HL-60 (cell line): ENCODE measurements at regions not wholly inside any gene's neighbourhood (a gene's known extent, or its start where the extent isn't known, plus 50 kb on each side); places are given as distances from the start of the nearest gene placed in this dataset.

Experiments used
- CTCF ChIP-seq: IDR thresholded peaks from one replicate; pipeline ENCODE4 v1.5.1; 2011; ENCODE audit warnings: low read length, control low read depth, inconsistent platforms; ENCODE audit not compliant: insufficient read depth
- POLR2AphosphoS5 ChIP-seq: IDR thresholded peaks from 2 replicates; pipeline ENCODE4 v1.6.1; 2012; ENCODE audit warnings: low read depth

DNA sequence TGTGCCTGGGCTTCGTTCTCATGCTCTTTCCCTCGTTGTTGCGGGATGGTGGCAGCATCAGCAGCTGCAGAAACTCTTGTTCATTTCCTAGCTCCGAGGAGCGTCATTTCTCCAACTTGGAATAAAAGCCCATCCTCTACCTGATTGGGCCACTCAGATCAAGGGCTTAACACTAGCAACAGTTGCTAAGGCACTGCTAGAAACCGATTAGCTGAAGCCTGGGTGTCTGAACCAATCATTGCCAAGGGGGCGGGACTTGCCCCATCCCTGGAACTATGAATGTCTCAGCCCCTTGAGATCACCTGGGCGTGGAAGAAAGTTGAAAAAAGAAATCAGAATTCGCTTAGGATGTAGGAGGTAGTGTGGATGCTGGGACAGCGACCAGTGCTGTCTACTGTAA lies 145.3 kb downstream of the FOXL1 start:
- no peak for TF ChIP-seq CTCF
- no peak for TF ChIP-seq POLR2AphosphoS5
